Body of pancreas (tissue), 4 donors: ENCODE measurements at regions not wholly inside any gene's neighbourhood (a gene's known extent, or its start where the extent isn't known, plus 50 kb on each side); places are given as distances from the start of the nearest gene placed in this dataset.

Experiments used
- CTCF ChIP-seq, 7 experiments: fragments of 450-650 bp in 4 of 7; fragments of 200-600 bp in 3 of 7; sonication (generic) in 3 of 7; IDR thresholded peaks; one replicate each; pipeline ENCODE4 v1.5.1; 2016 to 2019; ENCODE audit warnings: antibody characterized with exemption in 7 of 7
- POLR2A ChIP-seq, 3 donors: fragments of 450-650 bp; IDR thresholded peaks; one replicate each; pipeline ENCODE4 v1.6.1; 2016; ENCODE audit warnings: antibody characterized with exemption in 3 of 3, mild to moderate bottlenecking in 2 of 3

- no peak for TF ChIP-seq CTCF (IDR thresholded peaks at IDR 0.05)
- no peak for TF ChIP-seq POLR2A (IDR thresholded peaks at IDR 0.05)
Observed at GRCh38 chr10:81315026-81315425, 560.0 kb upstream of the NRG3 start.
